Coronary artery (tissue), 2 donors: ENCODE measurements at regions not wholly inside any gene's neighbourhood (a gene's known extent, or its start where the extent isn't known, plus 50 kb on each side); places are given as distances from the start of the nearest gene placed in this dataset.

ENCODE experiments used
- DNase-seq: peaks from one replicate; pipeline ENCODE4 v3.0.0-alpha.2; 2017; ENCODE audit warnings: low spot score
- H3K27ac ChIP-seq, 2 donors: fragments of 200-600 bp; sonication (generic); one replicate each; pipeline ENCODE4 v1.5.1; 2016 to 2019
- H3K4me3 ChIP-seq: fragments of 200-600 bp; sonication (generic); 2 replicates; pipeline ENCODE4 v1.5.1; 2016; ENCODE audit warnings: mild to moderate bottlenecking, moderate library complexity
- CTCF ChIP-seq: fragments of 200-600 bp; sonication (generic); IDR thresholded peaks from one replicate; pipeline ENCODE4 v1.5.1; 2019; ENCODE audit warnings: antibody characterized with exemption

- no peak overlapping the region for H3K4me3 ChIP-seq
- no peak for DNase-seq
- H3K27ac ChIP-seq: no peak overlapping the region
- no peak for TF ChIP-seq CTCF
These were observed 153.1 kb downstream of the ZNF365 start for GRCh38 chr10:62527019-62527827.

DNA sequence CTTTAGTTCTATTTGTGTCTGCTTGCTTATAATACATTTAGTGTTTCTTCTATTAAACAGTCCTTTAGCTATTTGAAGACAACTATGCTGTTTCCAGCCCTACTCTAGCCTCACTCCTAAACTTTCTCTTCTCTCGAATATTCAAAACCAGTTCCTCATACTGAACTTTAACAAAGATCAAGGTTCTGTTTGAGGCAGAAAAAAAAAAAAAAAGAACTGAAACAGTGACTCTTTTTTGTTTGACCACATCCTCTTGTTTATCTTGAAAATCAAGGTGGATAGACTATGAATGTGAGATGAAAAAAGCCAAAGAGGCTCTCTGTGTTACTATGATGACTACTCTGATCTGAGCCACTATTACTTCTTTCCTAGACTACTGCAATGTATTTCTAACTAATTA lies 154.3 kb downstream of the ZNF365 start:
- Histone ChIP-seq H3K27ac (no peak overlapping the region), H3K4me3 (no peak overlapping the region)
- no peak for TF ChIP-seq CTCF
- no peak for DNase-seq

GRCh38 chr10:62529396-62529795 lies 155.2 kb downstream of the ZNF365 start:
- no peak for TF ChIP-seq CTCF
- H3K4me3 ChIP-seq: no peak overlapping the region
- H3K27ac ChIP-seq: no peak overlapping the region
- no peak for DNase-seq

GRCh38 chr10:62534031-62534430 lies 159.9 kb downstream of the ZNF365 start:
- TF ChIP-seq CTCF: no peak
- Histone ChIP-seq H3K27ac (no peak overlapping the region), H3K4me3 (no peak overlapping the region)
- DNase-seq: no peak

DNA sequence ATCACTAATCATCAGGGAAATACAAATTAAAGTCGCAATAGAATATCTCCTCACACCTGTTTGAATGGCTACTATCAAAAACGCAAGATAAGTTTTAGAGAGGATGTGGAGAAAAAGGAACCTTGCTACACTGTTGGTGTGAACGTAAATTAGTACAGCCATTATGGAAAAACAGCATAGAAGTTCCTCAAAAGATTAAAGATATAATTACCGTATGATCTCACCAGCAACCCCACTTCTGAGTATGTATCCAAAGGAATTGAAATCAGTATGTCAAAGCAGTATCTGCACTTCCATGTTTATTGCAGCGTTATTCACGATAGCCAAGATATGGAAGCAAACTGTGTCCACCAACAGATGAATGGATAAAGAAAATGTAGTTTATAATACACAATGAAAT lies 164.4 kb downstream of the ZNF365 start:
- no peak for DNase-seq
- H3K4me3 ChIP-seq: no peak overlapping the region
- no peak overlapping the region for H3K27ac ChIP-seq
- no peak for TF ChIP-seq CTCF

DNA sequence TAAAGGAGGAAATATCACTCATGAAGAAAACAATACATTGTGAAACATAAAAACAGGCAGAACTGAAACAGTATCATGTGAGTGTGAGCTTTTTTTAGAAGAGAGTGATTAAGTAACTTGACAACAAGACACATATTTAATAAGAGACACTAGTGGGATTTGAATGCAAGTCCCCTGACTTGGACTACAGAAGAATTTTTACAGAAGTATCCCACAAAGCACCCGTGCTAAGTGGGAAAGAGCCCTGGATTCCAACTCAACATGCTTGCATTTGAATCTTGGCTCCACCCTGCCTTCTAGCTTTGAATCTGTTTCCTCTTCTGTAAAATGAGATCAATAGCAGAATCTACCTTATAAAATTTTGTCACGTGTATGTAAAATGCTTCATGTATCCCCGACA lies 166.2 kb downstream of the ZNF365 start:
- no peak for TF ChIP-seq CTCF
- no peak overlapping the region for H3K4me3 ChIP-seq
- H3K27ac ChIP-seq: no peak overlapping the region
- no peak for DNase-seq

DNA sequence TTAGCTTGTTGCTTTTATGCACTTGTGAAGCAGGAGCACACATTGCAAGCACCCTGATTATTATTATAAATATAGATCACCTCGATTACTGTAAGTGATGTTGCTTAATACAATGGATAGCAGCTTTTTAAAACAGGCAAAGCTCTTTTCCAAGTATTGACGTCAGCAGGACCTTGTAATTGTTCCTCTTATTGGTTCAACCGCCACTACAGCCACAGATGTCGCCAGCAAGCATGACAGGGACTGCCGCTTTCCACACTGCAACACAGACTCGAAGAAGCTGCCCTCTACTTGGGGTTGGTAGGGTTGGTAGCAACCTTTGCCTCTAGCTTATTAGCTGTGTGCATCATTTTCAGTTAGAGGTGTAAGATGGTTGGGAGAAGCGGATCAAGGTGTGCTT lies 167.6 kb downstream of the ZNF365 start:
- H3K27ac ChIP-seq: no peak overlapping the region
- DNase-seq: no peak
- H3K4me3 ChIP-seq: no peak overlapping the region
- no peak for TF ChIP-seq CTCF
